ENCODE measurements at regions not wholly inside any gene's neighbourhood (a gene's known extent, or its start where the extent isn't known, plus 50 kb on each side); places are given as distances from the start of the nearest gene placed in this dataset.

DNA sequence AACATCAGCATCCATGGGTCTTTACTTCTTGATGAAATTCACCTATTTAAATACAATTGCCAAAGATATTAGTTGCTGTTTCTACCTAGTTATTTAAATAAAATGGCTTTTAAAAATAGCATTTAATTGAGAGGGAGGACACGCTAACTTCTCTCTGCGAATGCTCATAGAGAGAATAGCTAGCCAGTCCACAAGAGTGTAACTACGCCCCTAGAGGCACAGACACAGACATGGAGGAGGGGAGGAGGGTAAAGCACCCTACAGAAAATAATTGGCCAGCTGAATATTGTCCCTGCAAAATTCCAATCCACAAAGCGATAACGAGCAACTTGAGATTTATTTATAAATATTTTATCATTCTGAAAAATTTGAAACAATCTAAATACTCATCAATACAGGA is 97.0 kb upstream of the PAPOLG start:
- DNase-seq, result no peak

DNA sequence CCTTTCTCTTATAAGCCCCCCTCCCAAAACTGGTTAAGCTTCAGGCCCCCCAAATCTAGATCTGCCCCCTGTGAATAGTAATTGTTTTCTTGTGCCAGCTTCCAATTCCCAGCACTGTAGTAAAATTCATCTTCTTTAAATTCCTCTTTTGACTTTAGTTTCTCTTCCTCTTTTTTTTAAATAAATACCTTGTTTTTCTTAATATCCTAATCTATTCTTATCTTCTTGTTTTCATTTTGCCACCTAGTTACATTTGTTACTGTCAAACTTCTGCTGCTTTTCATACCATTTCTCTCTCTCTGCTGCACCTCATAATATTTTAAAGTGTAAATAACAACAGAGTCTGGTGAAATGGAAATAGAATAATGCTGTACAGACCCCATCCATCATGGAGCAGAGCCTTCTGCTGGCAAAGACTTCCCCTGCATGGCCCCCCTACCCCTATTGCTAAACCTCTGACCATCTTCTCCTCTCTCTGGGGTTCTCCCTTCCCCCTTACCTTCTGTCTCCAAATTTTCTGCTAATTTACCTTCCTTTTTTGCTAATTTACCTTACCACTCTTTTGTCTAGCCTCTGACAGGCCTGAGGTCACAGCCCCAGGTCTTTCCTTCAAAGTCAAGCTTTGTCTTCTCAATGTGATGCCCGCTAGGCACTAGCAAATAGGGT is 94.9 kb upstream of the PAPOLG start:
- no peak for DNase-seq

DNA sequence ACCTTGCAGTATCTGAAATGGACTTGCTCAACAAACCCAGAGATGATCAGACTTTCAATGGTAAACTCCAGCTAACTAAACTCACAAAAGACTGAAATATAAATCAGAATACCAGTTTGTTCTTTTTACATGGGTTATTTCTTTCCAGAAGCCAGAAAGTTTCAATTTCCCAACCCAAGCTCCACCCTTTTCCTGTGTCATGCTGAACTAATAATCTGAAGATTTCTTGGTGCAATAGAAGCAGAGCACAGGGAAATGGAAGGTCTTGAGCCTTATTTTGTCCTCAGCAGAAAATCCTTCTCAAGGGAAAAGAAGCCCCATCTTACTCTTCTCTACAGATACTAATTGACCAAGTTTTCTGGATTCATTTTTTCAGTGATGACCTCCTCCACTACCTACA is 93.3 kb upstream of the PAPOLG start:
- no peak for DNase-seq

DNA sequence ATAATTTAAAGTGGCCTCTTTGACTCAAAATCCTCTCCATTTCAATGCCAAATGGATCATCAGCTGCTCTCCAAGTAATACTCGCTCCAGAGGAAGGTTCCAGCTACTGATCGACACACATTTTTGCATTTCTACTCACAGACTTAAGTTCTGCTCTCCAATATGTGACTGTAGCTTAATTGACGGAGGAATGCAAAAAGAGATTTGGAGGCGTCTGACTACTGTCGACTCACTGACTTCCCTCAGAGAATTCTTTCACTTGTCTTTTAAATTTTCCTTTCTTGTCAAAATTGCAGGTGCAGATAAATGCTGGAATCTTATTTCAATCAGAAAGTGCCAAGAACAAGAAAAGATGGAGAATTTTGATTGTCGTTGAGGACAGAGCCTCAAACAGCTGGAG is 84.1 kb upstream of the PAPOLG start:
- DNase-seq, result no peak

DNA sequence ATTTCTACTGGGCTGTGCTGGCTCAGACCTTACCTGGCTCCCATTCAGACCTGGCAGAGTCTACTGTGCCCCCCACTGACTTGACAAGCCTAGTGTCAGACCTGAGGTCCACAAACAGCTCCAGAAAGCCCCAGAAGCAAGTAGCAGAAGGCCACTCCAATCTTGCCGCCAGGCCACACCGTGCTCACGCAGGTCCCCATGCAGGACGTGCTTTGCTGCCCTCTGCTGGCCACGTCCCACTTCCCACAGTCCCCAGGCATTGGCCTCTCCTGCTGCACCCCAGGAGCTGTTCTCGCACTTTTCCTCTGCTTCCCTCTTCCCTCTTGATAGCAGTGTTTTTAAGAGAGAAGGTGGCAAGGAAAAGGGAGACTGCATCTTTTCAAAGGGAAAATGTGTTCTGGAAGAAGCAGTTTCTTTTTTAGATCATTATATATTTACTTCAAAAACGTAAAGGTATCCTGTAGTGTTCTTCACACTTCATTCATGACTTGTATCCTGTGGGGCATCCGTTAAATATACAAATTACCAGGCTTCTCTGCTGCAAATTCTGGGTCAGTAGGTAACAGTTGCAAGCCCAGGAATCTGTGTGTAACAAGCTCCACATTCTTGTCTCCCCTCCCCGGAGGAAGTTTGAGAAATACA is 81.4 kb upstream of the PAPOLG start:
- peak; percentile 83 for DNase-seq

DNA sequence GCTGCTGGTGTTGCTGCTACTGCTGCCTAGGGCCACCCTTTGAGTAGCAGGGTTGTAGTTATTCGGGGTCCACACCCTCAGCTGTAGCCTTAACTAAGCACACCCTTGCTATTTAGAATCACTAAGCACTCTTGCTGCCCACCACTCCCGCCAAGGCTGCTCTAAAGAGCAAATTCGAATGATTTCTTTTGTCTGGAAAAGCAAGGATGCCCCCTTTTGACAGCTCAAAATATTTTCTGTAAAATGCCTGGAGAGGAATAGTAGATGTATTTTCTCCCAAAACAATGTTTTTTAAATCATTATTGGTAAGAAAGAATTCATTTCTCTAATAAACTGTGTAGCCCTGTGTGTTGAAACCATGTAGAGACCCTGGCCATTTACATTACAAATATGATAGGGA is 80.8 kb upstream of the PAPOLG start:
- no peak for DNase-seq

GRCh38 chr2:60676706-60677330 is 79.2 kb upstream of the PAPOLG start:
- no peak for DNase-seq

DNA sequence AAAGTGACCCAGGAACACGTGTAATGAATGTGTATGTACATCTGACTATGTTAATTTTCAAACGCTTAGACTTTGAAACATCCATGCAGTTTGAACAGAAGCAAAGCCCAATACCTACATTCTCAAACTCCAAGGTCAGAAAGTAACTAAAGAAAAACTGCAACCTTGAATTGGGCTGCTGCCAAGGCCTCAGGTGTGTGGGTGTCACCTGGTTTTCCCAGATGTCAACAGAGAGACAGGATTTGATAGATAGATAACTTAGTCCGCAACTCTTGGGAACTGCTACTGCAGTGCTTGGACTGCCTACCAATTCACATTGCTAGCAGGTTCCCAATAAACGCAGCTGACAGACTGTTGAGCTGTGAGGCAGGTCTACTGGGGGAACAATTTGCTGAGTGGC is 78.7 kb upstream of the PAPOLG start:
- no peak for DNase-seq

DNA sequence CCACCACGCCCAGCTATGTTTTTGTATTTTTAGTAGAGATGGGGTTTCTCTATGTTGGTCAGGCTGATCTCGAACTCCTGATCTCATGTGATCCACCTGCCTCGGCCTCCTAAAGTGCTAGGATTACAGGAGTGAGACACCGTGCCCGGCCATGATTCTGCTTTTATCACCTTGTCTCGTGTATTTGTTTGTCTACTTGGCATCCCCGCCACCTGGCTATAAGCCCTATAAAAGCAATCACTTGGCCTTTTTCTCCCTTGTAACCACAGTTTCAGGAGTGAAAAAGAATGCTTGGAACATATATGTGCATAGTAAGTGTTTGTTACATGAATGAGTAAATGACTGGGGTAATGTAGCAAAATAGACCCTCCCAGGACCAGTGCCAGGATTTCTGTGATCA is 77.5 kb upstream of the PAPOLG start:
- no peak for DNase-seq

DNA sequence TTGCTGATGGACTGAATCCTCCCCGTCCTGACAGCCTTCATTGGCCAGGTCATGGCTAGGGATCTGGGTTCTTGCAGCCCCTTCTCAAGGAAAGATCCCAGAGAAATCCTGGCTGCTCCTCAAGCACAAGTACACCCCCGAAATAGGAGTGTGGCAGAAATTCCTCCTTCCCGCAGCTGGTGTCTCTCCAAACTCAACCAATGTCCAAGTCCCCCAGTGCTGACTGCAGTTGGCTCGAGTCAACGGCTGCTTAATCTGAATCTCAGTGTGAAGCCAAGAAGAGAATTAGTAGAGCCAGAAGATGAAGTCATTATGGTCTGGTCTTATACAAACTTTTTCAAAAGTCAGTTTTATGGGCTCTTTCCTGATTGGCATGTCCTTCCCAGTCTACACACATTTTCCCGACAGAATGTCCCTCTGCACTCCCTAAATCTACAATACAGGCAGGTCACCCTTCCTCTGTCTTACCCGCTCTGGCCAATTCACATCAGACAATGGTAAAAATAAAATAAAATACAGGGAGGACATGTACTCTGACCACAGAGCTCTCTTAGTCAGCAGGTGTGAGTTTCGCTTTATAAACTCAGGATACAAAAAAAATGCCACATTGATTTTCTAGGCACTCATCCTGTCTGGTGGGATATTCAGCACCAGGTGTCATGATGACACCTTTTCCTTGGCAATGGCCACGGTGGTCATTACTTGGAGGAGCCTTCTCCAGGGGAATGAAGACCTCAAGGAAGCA is 76.9 kb upstream of the PAPOLG start:
- no peak for DNase-seq

DNA sequence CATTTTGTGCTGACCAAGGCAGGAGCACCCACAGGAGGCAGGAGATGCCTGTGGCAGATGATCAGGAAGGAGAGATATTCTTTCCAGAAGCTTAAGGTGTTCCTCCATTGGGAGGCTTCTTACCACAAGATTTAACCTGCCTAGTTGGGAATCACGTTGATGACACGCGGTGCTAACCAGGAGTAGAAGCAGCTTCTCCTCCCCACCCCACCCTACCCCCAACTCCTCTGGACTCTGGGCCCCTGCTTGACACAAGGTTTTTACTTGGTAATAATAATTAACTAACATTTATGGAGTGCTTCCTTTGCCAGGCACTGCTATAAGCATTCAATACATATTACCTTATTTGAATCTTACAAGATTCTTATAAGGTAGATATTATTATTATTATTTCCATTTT is 62.5 kb upstream of the PAPOLG start:
- DNase-seq, result no peak

GRCh38 chr2:60695793-60696192 is 60.3 kb upstream of the PAPOLG start:
- DNase-seq, result no peak

GRCh38 chr2:60699617-60700016 is 56.5 kb upstream of the PAPOLG start:
- no peak for DNase-seq

DNA sequence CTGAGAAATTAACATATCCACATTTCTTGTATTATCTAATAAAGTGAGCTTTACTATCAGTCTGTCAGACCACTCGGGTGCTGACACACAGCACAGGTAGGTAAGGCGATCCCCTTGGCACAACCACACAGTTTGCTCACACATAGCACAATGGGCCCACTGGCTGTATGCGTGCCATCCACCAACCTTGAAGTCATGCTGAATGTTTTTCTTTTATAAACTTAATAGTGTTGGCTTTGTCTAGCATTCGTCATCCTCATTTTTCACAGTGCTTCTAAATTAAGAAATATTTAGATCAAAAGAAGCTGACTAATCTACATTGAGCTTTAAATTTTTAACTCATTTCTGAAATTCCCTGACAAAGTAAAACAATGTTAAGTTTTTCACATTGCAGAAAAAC is 50.0 kb upstream of the PAPOLG start:
- no peak for DNase-seq

Measured in stimulated activated CD4-positive, alpha-beta T cell treated with anti-CD3 and anti-CD28 coated beads, Interleukin-12 subunit alpha, Interleukin-12 subunit beta, amount 100 ng/mL, for 4 hours (primary cell).